GM12891 (cell line): ENCODE measurements at regions not wholly inside any gene's neighbourhood (a gene's known extent, or its start where the extent isn't known, plus 50 kb on each side); places are given as distances from the start of the nearest gene placed in this dataset.
A peak's percentile ranks its signal among the peaks of the same experiment; 100 is the strongest.

ENCODE experiments used
- DNase-seq: peaks from one replicate; pipeline ENCODE4 v3.0.0; 2011; ENCODE audit warnings: low spot score; ENCODE audit not compliant: insufficient read length
- FAIRE-seq: peaks from 2 replicates; lab custom pipeline; 2011; peaks lifted over from hg19 to GRCh38; lab: Jason Lieb, UNC
- PAX5 ChIP-seq: IDR thresholded peaks from 2 replicates; pipeline ENCODE4 v1.6.1; 2011; ENCODE audit warnings: low read length, moderate library complexity, mild to moderate bottlenecking; ENCODE audit not compliant: insufficient read depth, severe bottlenecking
- POLR2A ChIP-seq: IDR thresholded peaks from 2 replicates; pipeline ENCODE4 v1.6.1; 2011; ENCODE audit warnings: low read depth, low read length, control low read depth
- POLR2AphosphoS5 ChIP-seq: IDR thresholded peaks from 2 replicates; pipeline ENCODE4 v1.6.1; 2011; ENCODE audit warnings: low read depth, low read length, control low read depth
- POU2F2 ChIP-seq: IDR thresholded peaks from 2 replicates; pipeline ENCODE4 v1.6.1; 2011; ENCODE audit warnings: low read depth, mild to moderate bottlenecking, control low read depth, low read length, moderate library complexity
- SPI1 ChIP-seq: IDR thresholded peaks from 2 replicates; pipeline ENCODE4 v1.6.1; 2011; ENCODE audit warnings: low read depth, low read length, control low read depth
- TAF1 ChIP-seq: IDR thresholded peaks from 2 replicates; pipeline ENCODE4 v1.6.1; 2011; ENCODE audit warnings: low read depth, low read length, control low read depth

DNA sequence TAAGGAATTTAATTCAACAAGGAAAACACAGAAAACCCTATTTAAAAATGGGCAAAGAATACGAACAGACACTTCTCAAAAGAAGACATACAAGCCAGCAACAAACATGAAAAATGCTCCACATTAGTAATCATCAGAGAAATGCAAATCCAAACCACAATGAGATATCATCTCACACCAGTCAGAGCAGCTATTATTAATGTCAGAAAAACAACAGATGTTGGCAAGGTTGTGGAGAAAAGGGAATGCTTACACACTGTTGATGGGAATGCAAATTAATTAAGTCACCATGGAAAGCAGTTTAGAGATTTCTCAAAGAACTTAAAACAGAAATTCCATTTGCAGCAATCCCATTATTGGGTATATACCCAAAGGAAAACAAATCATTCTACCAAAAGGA, 55.2 kb downstream of the GCC1 start:
- no peak for FAIRE-seq
- DNase-seq, result no peak
- TF ChIP-seq TAF1, result no peak
- TF ChIP-seq POU2F2, result no peak
- TF ChIP-seq SPI1, result no peak
- TF ChIP-seq POLR2A, result no peak
- no peak for TF ChIP-seq POLR2AphosphoS5
- no peak for TF ChIP-seq PAX5

DNA sequence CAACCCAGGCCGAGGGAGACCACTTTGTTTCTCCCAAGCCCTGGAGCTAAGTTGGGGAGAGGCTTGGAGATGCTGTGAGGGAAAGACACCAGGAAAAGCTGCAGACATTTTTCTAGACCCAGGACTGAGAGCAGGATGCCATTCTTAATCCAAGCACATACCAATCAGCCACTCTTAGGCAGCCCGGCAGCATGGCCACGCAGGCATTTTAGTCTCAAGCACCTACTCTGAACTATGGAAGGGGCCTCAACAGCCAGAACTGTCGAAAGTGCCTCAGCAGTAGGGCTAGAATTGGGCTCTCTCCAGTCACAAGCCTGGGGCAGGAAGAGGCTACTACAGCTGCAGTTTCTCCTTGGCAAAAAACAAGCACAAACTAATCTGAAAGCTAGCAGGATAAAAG, 57.8 kb downstream of the GCC1 start:
- DNase-seq, result no peak
- no peak for TF ChIP-seq TAF1
- TF ChIP-seq POLR2AphosphoS5, result no peak
- TF ChIP-seq PAX5, result no peak
- no peak for TF ChIP-seq POLR2A
- TF ChIP-seq POU2F2, result no peak
- no peak for FAIRE-seq

DNA sequence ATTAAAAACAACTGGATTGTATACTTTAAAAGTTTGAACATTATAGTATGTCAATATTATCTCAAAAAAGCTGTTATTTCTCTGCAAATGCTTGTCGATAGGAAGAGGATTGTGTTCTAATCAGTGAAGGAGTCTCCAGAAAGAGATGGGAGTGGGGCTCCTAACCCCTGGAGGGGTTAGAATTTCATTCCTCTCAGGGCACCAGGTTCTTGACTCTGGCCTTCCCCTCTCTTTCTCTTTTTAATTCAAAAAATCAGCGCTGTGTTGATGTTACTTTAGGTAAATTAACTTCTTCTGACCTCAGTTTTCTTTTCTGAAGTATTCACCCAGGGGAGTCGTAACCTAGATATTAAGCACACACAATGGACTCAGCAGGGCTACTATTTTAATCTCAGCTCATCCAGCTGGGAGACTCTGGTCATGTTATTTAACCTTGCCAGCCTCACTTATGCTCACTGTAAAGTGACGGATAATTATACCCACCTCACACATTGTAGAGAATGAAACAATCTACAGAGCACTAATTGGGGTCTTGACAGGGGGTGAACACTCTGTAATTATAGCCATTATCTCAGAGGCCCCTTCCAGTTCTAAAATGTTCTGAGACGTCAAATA, 59.4 kb downstream of the GCC1 start:
- FAIRE-seq (no peak), DNase-seq (no peak)
- no peak for TF ChIP-seq POU2F2
- no peak for TF ChIP-seq SPI1
- TF ChIP-seq POLR2AphosphoS5, result no peak
- TF ChIP-seq POLR2A, result no peak
- no peak for TF ChIP-seq PAX5
- TF ChIP-seq TAF1, result no peak

DNA sequence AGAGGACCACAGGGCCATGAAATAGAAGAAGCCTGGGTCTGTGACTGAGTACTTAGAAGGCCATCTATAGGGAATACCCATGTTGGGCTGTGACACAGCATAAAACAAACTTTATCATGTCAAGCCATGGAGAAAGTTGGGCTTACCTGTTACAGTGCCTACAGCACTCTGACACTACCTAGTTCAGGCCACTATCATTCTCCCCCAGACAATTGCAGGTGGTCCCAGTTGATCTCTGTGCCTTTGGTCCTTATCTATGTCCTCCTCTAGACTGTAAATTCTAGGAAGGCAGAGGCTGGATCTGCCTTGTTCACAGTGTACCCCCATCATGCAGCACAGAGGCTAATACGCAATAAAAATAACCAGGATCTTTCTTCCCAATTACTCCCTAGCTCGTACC, 69.1 kb downstream of the GCC1 start:
- TF ChIP-seq TAF1 (no peak), SPI1 (no peak), POLR2A (no peak), POLR2AphosphoS5 (no peak), POU2F2 (no peak), PAX5 (no peak)
- DNase-seq (no peak), FAIRE-seq (no peak)

DNA sequence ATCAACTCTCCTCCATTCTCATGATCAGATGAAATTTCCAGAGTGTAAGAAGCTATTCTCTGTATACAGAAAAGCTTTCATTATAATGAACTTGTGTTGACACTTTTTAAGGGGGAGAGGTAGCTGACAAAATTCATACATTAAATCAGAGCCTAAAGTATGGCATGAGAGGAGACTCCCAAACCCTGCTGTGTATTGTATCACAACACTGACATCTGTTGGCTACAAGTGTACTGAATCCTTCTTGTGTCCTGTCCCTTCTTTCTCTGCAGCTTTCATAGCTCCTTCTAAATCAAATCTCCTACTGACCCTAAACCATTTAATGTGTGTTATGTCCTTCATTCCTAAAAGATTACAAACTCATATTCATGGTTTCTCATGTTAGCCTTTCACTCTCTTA, 70.9 kb downstream of the GCC1 start:
- FAIRE-seq (peak; percentile 26), DNase-seq (no peak)
- TF ChIP-seq SPI1 (no peak), TAF1 (no peak), POLR2AphosphoS5 (no peak), POLR2A (no peak), POU2F2 (no peak), PAX5 (no peak)

DNA sequence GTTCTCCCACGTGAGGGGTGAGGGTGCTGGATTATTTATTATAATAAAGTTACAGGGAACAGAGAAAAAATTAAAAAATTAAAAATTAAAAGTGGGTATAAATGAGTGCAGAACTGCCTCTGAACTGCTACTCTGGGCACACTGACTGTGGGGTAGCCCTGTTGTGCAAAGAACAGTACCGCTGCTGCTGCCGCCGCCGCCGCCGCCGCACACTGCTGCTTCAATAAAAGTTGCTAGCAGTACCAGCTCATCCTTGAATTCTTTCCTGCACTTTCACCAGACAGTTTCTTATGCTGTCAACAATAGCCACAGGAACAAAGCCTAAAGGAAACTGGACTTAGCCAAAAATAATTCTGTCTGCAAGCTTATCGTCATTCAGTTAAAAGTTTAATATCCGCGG, 72.1 kb downstream of the GCC1 start:
- DNase-seq, result no peak
- no peak for FAIRE-seq
- TF ChIP-seq POLR2A, result no peak
- no peak for TF ChIP-seq TAF1
- no peak for TF ChIP-seq PAX5
- no peak for TF ChIP-seq POLR2AphosphoS5

DNA sequence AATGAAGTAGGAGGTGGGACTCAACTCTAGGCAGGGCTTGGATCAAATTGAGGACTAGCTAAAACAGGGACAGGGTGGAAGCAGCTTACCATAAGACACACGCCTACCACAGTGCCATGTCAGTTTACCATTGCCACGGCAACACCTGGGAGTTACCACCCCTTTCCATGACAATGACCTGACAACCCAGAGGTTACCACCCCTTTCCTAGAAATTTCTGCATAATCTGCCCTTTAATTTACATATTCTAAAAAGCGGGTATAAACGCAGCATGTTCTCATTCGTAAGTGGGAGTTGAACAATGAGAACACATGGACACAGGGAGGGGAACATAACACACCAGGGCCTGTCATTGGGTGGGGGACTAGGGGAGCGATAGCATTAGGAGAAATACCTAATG, 72.7 kb downstream of the GCC1 start:
- FAIRE-seq, result no peak
- no peak for TF ChIP-seq TAF1
- TF ChIP-seq POU2F2, result no peak
- no peak for TF ChIP-seq POLR2A
- no peak for TF ChIP-seq PAX5
- TF ChIP-seq POLR2AphosphoS5, result no peak
- TF ChIP-seq SPI1, result no peak
- DNase-seq, result no peak

DNA sequence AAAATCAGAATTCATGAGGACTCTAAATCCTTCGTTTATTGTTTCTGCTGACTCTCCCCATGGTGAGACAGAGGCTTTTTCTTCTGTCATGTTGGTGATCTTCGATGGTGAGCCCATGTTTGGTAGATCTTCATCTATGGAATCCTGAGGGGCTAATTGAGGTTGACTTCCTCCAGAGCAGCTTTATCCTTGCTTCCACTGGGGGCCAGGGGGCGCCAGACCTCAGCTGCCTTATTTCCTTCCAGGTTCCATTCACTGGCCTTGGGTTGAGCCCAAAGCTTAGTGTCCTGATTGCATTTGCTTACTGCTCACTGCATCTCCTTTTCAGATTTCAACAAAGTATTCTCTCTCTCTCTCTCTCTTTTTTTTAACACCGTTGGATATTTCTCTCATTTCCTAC, 80.7 kb downstream of the GCC1 start:
- TF ChIP-seq SPI1, result no peak
- no peak for TF ChIP-seq TAF1
- no peak for TF ChIP-seq POLR2A
- no peak for TF ChIP-seq POU2F2
- TF ChIP-seq POLR2AphosphoS5, result no peak
- TF ChIP-seq PAX5, result no peak
- DNase-seq (no peak), FAIRE-seq (no peak)

DNA sequence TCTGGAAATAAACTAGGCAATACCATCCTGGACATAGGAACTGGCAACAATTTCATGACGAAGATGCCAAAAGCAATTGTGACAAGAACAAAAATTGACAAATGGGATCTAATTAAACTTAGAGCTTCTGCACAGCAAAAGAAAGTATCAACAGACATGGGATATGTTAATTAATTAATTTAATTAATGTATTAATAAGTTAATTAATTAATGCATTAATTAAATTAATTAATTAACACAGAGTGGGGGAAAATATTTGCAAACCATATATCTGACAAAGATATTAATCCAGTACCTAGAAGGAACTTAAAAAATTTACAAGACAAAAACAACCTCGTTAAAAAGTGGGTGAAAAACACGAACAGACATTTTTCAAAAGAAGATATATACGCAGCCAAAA, 83.6 kb downstream of the GCC1 start:
- DNase-seq, result no peak
- TF ChIP-seq POLR2AphosphoS5 (no peak), TAF1 (no peak), PAX5 (no peak), POLR2A (no peak), SPI1 (no peak), POU2F2 (no peak)
- no peak for FAIRE-seq

DNA sequence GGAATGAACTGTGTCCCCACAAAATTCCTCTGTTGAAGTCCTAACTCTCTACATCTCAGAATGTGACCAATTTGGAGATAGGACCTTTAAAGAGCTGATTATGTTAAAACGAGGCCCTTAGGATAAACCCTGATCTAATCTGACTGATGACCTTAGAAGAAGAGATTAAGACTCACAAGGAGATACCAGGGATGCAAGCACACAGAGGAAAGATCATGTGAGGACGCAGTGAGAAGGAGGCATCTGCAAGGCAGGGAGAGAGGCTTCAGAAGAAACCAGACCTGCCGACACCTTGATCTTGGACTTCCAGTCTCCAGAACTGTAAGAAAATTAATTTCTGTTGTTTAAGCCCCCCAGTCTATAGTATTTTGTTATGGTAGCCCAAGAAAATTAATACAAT, 94.9 kb upstream of the ZNF800 start:
- DNase-seq (no peak), FAIRE-seq (no peak)
- TF ChIP-seq POLR2AphosphoS5 (no peak), PAX5 (no peak), POLR2A (no peak), TAF1 (no peak), SPI1 (no peak), POU2F2 (no peak)
